CD4-positive, alpha-beta T cell (primary cell): ENCODE measurements at regions not wholly inside any gene's neighbourhood (a gene's known extent, or its start where the extent isn't known, plus 50 kb on each side); places are given as distances from the start of the nearest gene placed in this dataset.
"Not testable (repeated sequence)": the region's sequence is repeated elsewhere in the genome, so short reads cannot be mapped to it uniquely, and the experiment has no call there.

Experiments
- ATAC-seq: fragments of 200-7000 bp; cut with Tn5 transposase; one replicate; pipeline ENCODE4 v1.10.0; 2022; ENCODE audit warnings: mild to moderate bottlenecking; ENCODE audit not compliant: poor library complexity
- CTCF ChIA-PET: fragments of 350-600 bp; sonication (Branson Sonifier 250); formaldehyde crosslinking; loops from one replicate; lab custom pipeline; 2021; ENCODE audit warnings: antibody characterized with exemption, inconsistent platforms; lab: Charles Lee
- POLR2A ChIA-PET: fragments of 350-600 bp; sonication (Branson Sonifier 250); formaldehyde crosslinking; loops from one replicate; lab custom pipeline; 2021; ENCODE audit warnings: antibody characterized with exemption, inconsistent platforms; lab: Charles Lee
- DNase-seq, 14 experiments: peaks; one replicate each; pipeline ENCODE4 v3.0.0-alpha.2; 2013 to 2020; ENCODE audit warnings: mixed read lengths in 2 of 14
- H3K27ac ChIP-seq, 2 donors: one replicate each; pipeline versions ENCODE4 v1.5.1 to v1.7.0; 2013; ENCODE audit warnings: low read length in 2 of 2, low read depth in 1 of 2, mild to moderate bottlenecking in 1 of 2
- H3K27me3 ChIP-seq, 2 experiments: 1 replicate in 1 of 2; 2 replicates in 1 of 2; pipeline versions ENCODE4 v1.6.1 to v1.7.0; 2013; ENCODE audit warnings: low read length in 2 of 2, control low read depth in 1 of 2, mild to moderate bottlenecking in 1 of 2, moderate library complexity in 1 of 2; ENCODE audit not compliant: insufficient read depth in 2 of 2, control insufficient read depth in 1 of 2
- H3K36me3 ChIP-seq: one replicate; pipeline ENCODE4 v1.6.1; 2013; ENCODE audit warnings: low read length, control low read depth; ENCODE audit not compliant: insufficient read depth
- H3K4me1 ChIP-seq: one replicate; pipeline ENCODE4 v1.6.1; 2013; ENCODE audit warnings: low read length, control low read depth; ENCODE audit not compliant: insufficient read depth
- H3K4me3 ChIP-seq: one replicate; pipeline ENCODE4 v1.5.1; 2013; ENCODE audit warnings: mild to moderate bottlenecking, low read length, moderate library complexity
- H3K9me3 ChIP-seq, 2 experiments: 1 replicate in 1 of 2; 2 replicates in 1 of 2; pipeline versions ENCODE4 v1.6.1 to v1.7.0; 2013; ENCODE audit warnings: low read length in 2 of 2, mild to moderate bottlenecking in 2 of 2, control low read depth in 1 of 2, moderate library complexity in 1 of 2; ENCODE audit not compliant: control insufficient read depth in 1 of 2, insufficient read depth in 1 of 2
- H3K27ac Mint-ChIP-seq: one replicate; pipeline ENCODE4 v1.8.0; 2020; ENCODE audit warnings: mixed read lengths
- H3K27me3 Mint-ChIP-seq: one replicate; pipeline ENCODE4 v1.8.0; 2021; ENCODE audit warnings: mixed read lengths
- H3K36me3 Mint-ChIP-seq: one replicate; pipeline ENCODE4 v1.8.0; 2021; ENCODE audit warnings: low read depth, mixed read lengths
- H3K4me1 Mint-ChIP-seq: one replicate; pipeline ENCODE4 v1.8.0; 2021; ENCODE audit warnings: low read depth, mixed read lengths
- H3K4me3 Mint-ChIP-seq: one replicate; pipeline ENCODE4 v1.8.0; 2020; ENCODE audit warnings: mild to moderate bottlenecking, mixed read lengths
- H3K9me3 Mint-ChIP-seq: one replicate; pipeline ENCODE4 v1.8.0; 2020; ENCODE audit warnings: mixed read lengths
- intact Hi-C, 2 experiments: fragments of 100-400 bp; cut with DNase I in 1 of 2; cut with micrococcal nuclease in 1 of 2; formaldehyde crosslinking; loops; one replicate each; pipeline versions ENCODE4 v1.15.1 to v1.9.0; 2023 to 2025; cut with DNase I, micrococcal nuclease
- TF ChIP-seq, protein P1 (sequence below): fragments of 200-600 bp; IDR thresholded peaks from one replicate; pipeline ENCODE4 v1.8.0; 2022; ENCODE audit warnings: antibody characterized with exemption, mild to moderate bottlenecking

DNA sequence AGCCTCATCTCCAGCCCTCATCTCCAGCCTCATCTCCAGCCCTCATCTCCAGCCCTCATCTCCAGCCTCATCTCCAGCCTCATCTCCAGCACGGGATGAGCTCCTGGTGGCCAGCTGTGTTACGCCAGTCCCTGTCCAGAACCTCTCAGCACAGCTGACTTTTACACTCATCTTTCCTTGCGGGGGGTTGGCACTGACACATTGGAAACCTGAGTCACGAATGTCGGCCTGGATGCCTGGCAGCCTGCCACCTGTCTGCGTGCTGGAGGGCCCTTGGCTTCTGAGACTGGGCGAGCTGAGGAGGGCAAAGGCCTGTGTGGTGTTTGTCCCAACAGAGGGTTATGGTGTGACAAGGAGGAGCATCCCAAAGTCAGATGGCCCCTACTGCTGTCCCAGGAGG is 66.1 kb upstream of the HGFAC start:
- Histone ChIP-seq H3K36me3 (no peaks in the 10 kb centered on the region), H3K4me3 (no peak overlapping the region), H3K9me3 (peaks cover 13 to 17% of the 10 kb centered on the region in 2 experiments), H3K27me3 (peaks cover 0 to 3% of the 10 kb centered on the region in 2 experiments), H3K4me1 (peaks cover 28% of the 10 kb centered on the region), H3K27ac (no peak overlapping the region)
- peaks cover 5% of the 10 kb centered on the region for H3K27me3 Mint-ChIP-seq
- H3K4me3 Mint-ChIP-seq = no peak overlapping the region
- no peak overlapping the region for H3K27ac Mint-ChIP-seq
- no peaks in the 10 kb centered on the region for H3K9me3 Mint-ChIP-seq
- TF ChIP-seq, protein P1, sequence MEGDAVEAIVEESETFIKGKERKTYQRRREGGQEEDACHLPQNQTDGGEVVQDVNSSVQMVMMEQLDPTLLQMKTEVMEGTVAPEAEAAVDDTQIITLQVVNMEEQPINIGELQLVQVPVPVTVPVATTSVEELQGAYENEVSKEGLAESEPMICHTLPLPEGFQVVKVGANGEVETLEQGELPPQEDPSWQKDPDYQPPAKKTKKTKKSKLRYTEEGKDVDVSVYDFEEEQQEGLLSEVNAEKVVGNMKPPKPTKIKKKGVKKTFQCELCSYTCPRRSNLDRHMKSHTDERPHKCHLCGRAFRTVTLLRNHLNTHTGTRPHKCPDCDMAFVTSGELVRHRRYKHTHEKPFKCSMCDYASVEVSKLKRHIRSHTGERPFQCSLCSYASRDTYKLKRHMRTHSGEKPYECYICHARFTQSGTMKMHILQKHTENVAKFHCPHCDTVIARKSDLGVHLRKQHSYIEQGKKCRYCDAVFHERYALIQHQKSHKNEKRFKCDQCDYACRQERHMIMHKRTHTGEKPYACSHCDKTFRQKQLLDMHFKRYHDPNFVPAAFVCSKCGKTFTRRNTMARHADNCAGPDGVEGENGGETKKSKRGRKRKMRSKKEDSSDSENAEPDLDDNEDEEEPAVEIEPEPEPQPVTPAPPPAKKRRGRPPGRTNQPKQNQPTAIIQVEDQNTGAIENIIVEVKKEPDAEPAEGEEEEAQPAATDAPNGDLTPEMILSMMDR = no peak
- peaks cover 33% of the 10 kb centered on the region for H3K4me1 Mint-ChIP-seq
- intact Hi-C loops = no loop called here
- ChIA-PET POLR2A (no interaction called here), CTCF (interaction anchor here (0.6 kb wide), 1 partner anchor 148 kb away, joined by 3 read pairs; no protein-coding TSS in a partner anchor)
- DNase-seq (no peak), ATAC-seq (no peak)
- H3K36me3 Mint-ChIP-seq = peaks cover 24% of the 10 kb centered on the region

DNA sequence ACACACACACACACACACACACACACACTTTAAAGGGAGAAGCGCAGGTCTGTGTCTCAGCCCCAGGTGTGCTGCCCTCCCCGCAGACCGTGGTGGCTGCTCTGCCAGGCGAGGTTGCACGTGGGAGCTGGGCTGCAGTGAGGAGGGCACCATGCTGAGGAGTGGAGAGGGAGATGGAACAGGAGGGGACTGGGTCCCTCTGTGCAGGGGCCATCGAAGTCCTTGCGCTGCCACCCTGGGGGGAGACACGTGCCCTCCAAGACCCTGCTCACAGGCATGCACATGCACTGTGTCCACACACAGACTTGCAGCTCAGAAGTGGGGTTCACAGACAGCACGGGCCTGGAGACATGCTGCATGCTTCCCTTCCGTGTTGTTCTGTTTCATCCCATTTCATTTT is 65.5 kb upstream of the HGFAC start:
- TF ChIP-seq, protein P1 = no peak
- H3K36me3 ChIP-seq = no peaks in the 10 kb centered on the region
- Mint-ChIP-seq H3K4me1 (peaks cover 27% of the 10 kb centered on the region), H3K9me3 (peaks cover 5% of the 10 kb centered on the region), H3K4me3 (no peak overlapping the region), H3K36me3 (peaks cover 30% of the 10 kb centered on the region), H3K27me3 (peaks cover 1% of the 10 kb centered on the region), H3K27ac (no peak overlapping the region)
- peaks cover 24% of the 10 kb centered on the region for H3K4me1 ChIP-seq
- H3K27ac ChIP-seq = no peak overlapping the region
- peaks cover 14 to 19% of the 10 kb centered on the region in 2 experiments for H3K9me3 ChIP-seq
- intact Hi-C loops = no loop called here
- peaks cover 0 to 3% of the 10 kb centered on the region in 2 experiments for H3K27me3 ChIP-seq
- ChIA-PET CTCF (interaction anchor here (0.6 kb wide), 1 partner anchor 148 kb away, joined by 3 read pairs; no protein-coding TSS in a partner anchor), POLR2A (no interaction called here)
- ATAC-seq (no peak), DNase-seq (no peak)
- no peak overlapping the region for H3K4me3 ChIP-seq

DNA sequence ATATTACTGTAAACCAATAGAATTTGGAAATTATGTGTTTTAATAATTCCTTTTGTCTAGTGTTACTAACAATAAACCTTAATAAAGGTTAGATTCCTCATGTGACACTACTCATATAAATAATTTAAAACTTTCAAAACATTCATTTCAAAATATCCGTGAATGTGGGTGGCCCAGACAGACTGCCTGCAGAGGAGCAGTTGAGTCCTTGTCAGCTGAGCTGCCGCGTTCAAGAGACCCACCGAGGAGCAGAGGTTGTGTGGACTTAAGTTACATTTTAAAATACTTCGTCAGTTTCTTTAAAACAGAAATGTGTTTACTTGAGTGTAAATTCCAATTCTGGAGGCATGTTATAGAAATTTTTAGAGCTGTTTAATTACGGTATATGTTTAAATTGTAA is 64.2 kb upstream of the HGFAC start:
- ATAC-seq (no peak), DNase-seq (no peak)
- H3K9me3 ChIP-seq = peaks cover 10 to 14% of the 10 kb centered on the region in 2 experiments
- no peak overlapping the region for H3K27ac Mint-ChIP-seq
- ChIA-PET POLR2A (no interaction called here), CTCF (no interaction called here)
- H3K4me3 ChIP-seq = no peak overlapping the region
- no peak overlapping the region for H3K27ac ChIP-seq
- H3K36me3 Mint-ChIP-seq = peaks cover 32% of the 10 kb centered on the region
- peaks cover 5% of the 10 kb centered on the region for H3K9me3 Mint-ChIP-seq
- intact Hi-C loops = no loop called here
- peaks cover 12% of the 10 kb centered on the region for H3K4me1 ChIP-seq
- no peak overlapping the region for H3K4me3 Mint-ChIP-seq
- no peaks in the 10 kb centered on the region for H3K27me3 ChIP-seq
- H3K27me3 Mint-ChIP-seq = no peaks in the 10 kb centered on the region
- H3K4me1 Mint-ChIP-seq = peaks cover 17% of the 10 kb centered on the region
- TF ChIP-seq, protein P1 = no peak
- H3K36me3 ChIP-seq = no peaks in the 10 kb centered on the region

DNA sequence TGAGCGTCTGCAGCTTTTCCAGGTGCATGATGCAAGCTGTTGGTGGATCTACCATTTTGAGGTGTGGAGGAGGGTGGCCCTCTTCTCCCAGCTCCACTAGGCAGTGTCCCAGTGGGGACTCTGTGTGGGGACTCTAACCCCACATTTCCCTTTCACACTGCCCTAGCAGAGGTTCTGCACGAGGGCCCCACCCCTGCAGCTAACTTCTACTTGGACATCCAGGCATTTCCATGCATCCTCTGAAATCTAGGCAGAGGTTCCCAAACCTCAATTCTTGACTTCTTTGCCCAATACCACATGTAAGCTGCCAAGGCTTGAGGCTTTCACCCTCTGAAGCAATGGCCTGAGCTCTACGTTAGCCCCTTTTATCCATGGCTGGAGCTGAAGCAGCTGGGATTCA is 61.4 kb upstream of the HGFAC start:
- intact Hi-C loops, H3K4me3 ChIP-seq, POLR2A ChIA-PET, H3K27me3 ChIP-seq, H3K9me3 Mint-ChIP-seq, CTCF ChIA-PET, DNase-seq, ATAC-seq, H3K4me1 ChIP-seq, H3K27me3 Mint-ChIP-seq, H3K27ac ChIP-seq, H3K4me1 Mint-ChIP-seq, H3K36me3 ChIP-seq, H3K4me3 Mint-ChIP-seq, H3K27ac Mint-ChIP-seq: not testable (repeated sequence)
- peaks cover 10 to 14% of the 10 kb centered on the region in 2 experiments for H3K9me3 ChIP-seq
- H3K36me3 Mint-ChIP-seq = peaks cover 28% of the 10 kb centered on the region

DNA sequence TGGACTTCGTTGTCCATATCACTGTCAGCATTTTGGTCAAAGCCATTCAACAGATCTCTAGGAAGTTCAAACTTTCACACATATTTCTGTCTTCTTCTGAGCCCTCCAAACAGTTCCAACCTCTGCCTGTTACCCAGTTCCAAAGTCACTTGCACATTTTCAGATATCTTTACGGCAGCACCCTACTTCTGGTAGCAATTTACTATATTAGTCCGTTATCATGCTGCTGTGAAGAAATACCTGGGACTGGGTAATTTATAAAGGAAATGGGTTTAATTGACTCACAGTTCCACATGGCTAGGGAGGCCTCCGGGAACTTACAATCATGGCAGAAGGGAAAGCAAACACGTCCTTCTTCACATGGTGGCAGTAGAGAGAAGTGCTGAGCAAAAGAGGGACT is 60.6 kb upstream of the HGFAC start:
- H3K4me3 Mint-ChIP-seq, H3K27ac ChIP-seq, H3K27me3 ChIP-seq, H3K9me3 Mint-ChIP-seq, POLR2A ChIA-PET, H3K36me3 ChIP-seq, ATAC-seq, H3K4me3 ChIP-seq, DNase-seq, H3K27ac Mint-ChIP-seq, CTCF ChIA-PET, intact Hi-C loops, H3K27me3 Mint-ChIP-seq: not testable (repeated sequence)
- peaks cover 28% of the 10 kb centered on the region for H3K36me3 Mint-ChIP-seq
- Histone ChIP-seq H3K9me3 (peaks cover 10 to 14% of the 10 kb centered on the region in 2 experiments), H3K4me1 (peaks cover 12% of the 10 kb centered on the region)
- H3K4me1 Mint-ChIP-seq = peaks cover 10% of the 10 kb centered on the region
